ENCODE measurements at regions not wholly inside any gene's neighbourhood (a gene's known extent, or its start where the extent isn't known, plus 50 kb on each side); places are given as distances from the start of the nearest gene placed in this dataset.

GRCh38 chr5:166293892-166294291 is 1997.6 kb upstream of the WWC1 start:
- Histone ChIP-seq H3K27me3 (ENCODE audit: insufficient read depth, low read depth, low read length) (no peaks in the 10 kb centered on the region), H3K79me2 (replicated peaks; ENCODE audit: insufficient read depth, low read length) (no peaks in the 10 kb centered on the region), H3F3A (ENCODE audit: insufficient read depth, low read length, poor library complexity, severe bottlenecking) (no peaks in the 10 kb centered on the region), H4K20me1 (ENCODE audit: insufficient read depth) (no peaks in the 10 kb centered on the region), H3K4me2 (ENCODE audit: low read length) (no peak overlapping the region), H2AFZ (ENCODE audit: low read depth, low read length) (no peak overlapping the region), H3K4me3 (ENCODE audit: low read length) (no peak overlapping the region), H3K9ac (ENCODE audit: low read length) (no peak overlapping the region), H3K36me3 (ENCODE audit: insufficient read depth, low read length) (no peaks in the 10 kb centered on the region), H3K27ac (ENCODE audit: low read length) (no peak overlapping the region), H3K9me3 (ENCODE audit: low read length) (no peaks in the 10 kb centered on the region), H3K9me2 (ENCODE audit: insufficient read depth, low read length) (no peaks in the 10 kb centered on the region)
- TF ChIP-seq POLR2AphosphoS5 (IDR thresholded peaks at IDR 0.05) (no peak), CTCF (IDR thresholded peaks at IDR 0.05; ENCODE audit: poor library complexity, severe bottlenecking) (no peak), MXI1 (conservative IDR thresholded peaks at IDR 0.05; ENCODE audit: poor library complexity, severe bottlenecking) (no peak), RAD21 (conservative IDR thresholded peaks at IDR 0.05) (no peak), REST (IDR thresholded peaks at IDR 0.05; ENCODE audit: borderline replicate concordance) (no peak), EP300 (conservative IDR thresholded peaks at IDR 0.05; ENCODE audit: poor library complexity, severe bottlenecking) (no peak), EZH2 (IDR thresholded peaks at IDR 0.05; ENCODE audit: borderline replicate concordance, insufficient read depth, low read length, poor library complexity, severe bottlenecking) (no peak), SMC3 (conservative IDR thresholded peaks at IDR 0.05; ENCODE audit: poor library complexity) (no peak), TAF1 (IDR thresholded peaks at IDR 0.05; ENCODE audit: low read depth) (no peak)

- no peak overlapping the region for H3K4me3 ChIP-seq (ENCODE audit: low read length)
- H4K20me1 ChIP-seq (ENCODE audit: insufficient read depth) = no peaks in the 10 kb centered on the region
- H3K9me3 ChIP-seq (ENCODE audit: low read length) = peaks cover 2% of the 10 kb centered on the region
- TF ChIP-seq SMC3 (conservative IDR thresholded peaks at IDR 0.05; ENCODE audit: poor library complexity) (no peak), POLR2AphosphoS5 (IDR thresholded peaks at IDR 0.05) (no peak), CTCF (IDR thresholded peaks at IDR 0.05; ENCODE audit: poor library complexity, severe bottlenecking) (no peak), TAF1 (IDR thresholded peaks at IDR 0.05; ENCODE audit: low read depth) (no peak), RAD21 (conservative IDR thresholded peaks at IDR 0.05) (no peak), EZH2 (IDR thresholded peaks at IDR 0.05; ENCODE audit: borderline replicate concordance, insufficient read depth, low read length, poor library complexity, severe bottlenecking) (no peak), EP300 (conservative IDR thresholded peaks at IDR 0.05; ENCODE audit: poor library complexity, severe bottlenecking) (no peak), REST (IDR thresholded peaks at IDR 0.05; ENCODE audit: borderline replicate concordance) (no peak), MXI1 (conservative IDR thresholded peaks at IDR 0.05; ENCODE audit: poor library complexity, severe bottlenecking) (no peak)
- no peaks in the 10 kb centered on the region for H3K27me3 ChIP-seq (ENCODE audit: insufficient read depth, low read depth, low read length)
- H3K9me2 ChIP-seq (ENCODE audit: insufficient read depth, low read length) = no peaks in the 10 kb centered on the region
- no peak overlapping the region for H2AFZ ChIP-seq (ENCODE audit: low read depth, low read length)
- H3K9ac ChIP-seq (ENCODE audit: low read length) = no peak overlapping the region
- no peak overlapping the region for H3K4me2 ChIP-seq (ENCODE audit: low read length)
- no peak overlapping the region for H3K27ac ChIP-seq (ENCODE audit: low read length)
- H3K36me3 ChIP-seq (ENCODE audit: insufficient read depth, low read length) = no peaks in the 10 kb centered on the region
- H3F3A ChIP-seq (ENCODE audit: insufficient read depth, low read length, poor library complexity, severe bottlenecking) = no peaks in the 10 kb centered on the region
- no peaks in the 10 kb centered on the region for H3K79me2 ChIP-seq (replicated peaks; ENCODE audit: insufficient read depth, low read length)
These were observed 1989.3 kb upstream of the WWC1 start for GRCh38 chr5:166302166-166302565.
